ENCODE measurements at regions not wholly inside any gene's neighbourhood (a gene's known extent, or its start where the extent isn't known, plus 50 kb on each side); places are given as distances from the start of the nearest gene placed in this dataset.

DNA sequence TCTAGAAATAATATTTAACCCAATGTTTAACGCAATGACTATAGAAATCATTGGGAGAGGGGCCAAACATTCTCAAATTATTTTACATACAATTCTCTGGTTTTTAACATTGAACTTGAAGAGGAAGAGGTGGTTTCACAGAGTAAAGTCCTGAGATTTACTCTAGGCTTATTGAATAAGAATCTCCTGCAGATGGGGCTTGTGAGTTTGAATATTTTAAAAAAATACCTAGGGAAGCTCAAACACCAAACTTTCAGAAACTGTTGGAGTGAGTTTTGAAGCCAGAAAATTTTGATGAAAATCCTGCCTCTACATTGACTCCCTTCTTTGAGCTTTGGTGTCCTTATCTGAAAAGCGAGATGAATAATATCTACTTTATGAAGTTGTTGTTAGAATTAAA lies 906.6 kb downstream of the TUSC7 start:
- no peaks in the 10 kb centered on the region for H3K9me3 ChIP-seq
- no peaks in the 10 kb centered on the region for H3K4me1 ChIP-seq
- no peak for DNase-seq (ENCODE audit: extremely low spot score in 2 of 2)
- H3K27me3 ChIP-seq = no peaks in the 10 kb centered on the region
- intact Hi-C loops (cut with DNase I) = no loop called here
- H3K36me3 ChIP-seq = no peaks in the 10 kb centered on the region
- TF ChIP-seq, protein P1, sequence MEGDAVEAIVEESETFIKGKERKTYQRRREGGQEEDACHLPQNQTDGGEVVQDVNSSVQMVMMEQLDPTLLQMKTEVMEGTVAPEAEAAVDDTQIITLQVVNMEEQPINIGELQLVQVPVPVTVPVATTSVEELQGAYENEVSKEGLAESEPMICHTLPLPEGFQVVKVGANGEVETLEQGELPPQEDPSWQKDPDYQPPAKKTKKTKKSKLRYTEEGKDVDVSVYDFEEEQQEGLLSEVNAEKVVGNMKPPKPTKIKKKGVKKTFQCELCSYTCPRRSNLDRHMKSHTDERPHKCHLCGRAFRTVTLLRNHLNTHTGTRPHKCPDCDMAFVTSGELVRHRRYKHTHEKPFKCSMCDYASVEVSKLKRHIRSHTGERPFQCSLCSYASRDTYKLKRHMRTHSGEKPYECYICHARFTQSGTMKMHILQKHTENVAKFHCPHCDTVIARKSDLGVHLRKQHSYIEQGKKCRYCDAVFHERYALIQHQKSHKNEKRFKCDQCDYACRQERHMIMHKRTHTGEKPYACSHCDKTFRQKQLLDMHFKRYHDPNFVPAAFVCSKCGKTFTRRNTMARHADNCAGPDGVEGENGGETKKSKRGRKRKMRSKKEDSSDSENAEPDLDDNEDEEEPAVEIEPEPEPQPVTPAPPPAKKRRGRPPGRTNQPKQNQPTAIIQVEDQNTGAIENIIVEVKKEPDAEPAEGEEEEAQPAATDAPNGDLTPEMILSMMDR (IDR thresholded peaks at IDR 0.05) = no peak
- TF ChIP-seq POLR2A (IDR thresholded peaks at IDR 0.05) (no peak), POLR2AphosphoS5 (IDR thresholded peaks at IDR 0.05; ENCODE audit: insufficient read depth in 1 of 2, low read depth in 1 of 2) (no peak)
- H3K27ac ChIP-seq = no peak overlapping the region
- no peak overlapping the region for H3K4me3 ChIP-seq

DNA sequence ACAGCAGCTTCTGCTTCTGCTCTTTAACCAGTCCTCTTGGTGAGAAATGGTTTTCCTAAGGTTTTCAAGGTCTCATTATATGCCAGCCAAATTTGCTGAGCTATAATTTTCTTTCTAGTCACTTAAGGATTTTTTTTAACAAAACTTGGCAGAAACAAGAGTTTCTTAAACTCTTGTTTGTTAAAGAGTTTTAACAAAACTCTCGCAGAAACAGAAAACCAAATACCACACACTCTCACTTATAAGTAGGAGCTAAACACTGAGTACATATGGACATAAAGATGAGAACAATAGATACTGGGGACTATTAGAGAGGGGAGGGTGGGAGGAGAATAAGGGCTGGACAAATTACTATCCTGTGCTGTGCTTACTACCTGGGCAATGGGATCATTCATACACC lies 908.3 kb downstream of the TUSC7 start:
- intact Hi-C loops (cut with DNase I) = no loop called here
- no peak for TF ChIP-seq POLR2AphosphoS5 (IDR thresholded peaks at IDR 0.05; ENCODE audit: insufficient read depth in 1 of 2, low read depth in 1 of 2)
- TF ChIP-seq, protein P1 (IDR thresholded peaks at IDR 0.05) = no peak
- Histone ChIP-seq H3K4me1 (no peaks in the 10 kb centered on the region), H3K27me3 (no peaks in the 10 kb centered on the region), H3K27ac (no peak overlapping the region), H3K4me3 (no peak overlapping the region), H3K9me3 (no peaks in the 10 kb centered on the region), H3K36me3 (no peaks in the 10 kb centered on the region)
- DNase-seq (ENCODE audit: extremely low spot score in 2 of 2) = no peak

DNA sequence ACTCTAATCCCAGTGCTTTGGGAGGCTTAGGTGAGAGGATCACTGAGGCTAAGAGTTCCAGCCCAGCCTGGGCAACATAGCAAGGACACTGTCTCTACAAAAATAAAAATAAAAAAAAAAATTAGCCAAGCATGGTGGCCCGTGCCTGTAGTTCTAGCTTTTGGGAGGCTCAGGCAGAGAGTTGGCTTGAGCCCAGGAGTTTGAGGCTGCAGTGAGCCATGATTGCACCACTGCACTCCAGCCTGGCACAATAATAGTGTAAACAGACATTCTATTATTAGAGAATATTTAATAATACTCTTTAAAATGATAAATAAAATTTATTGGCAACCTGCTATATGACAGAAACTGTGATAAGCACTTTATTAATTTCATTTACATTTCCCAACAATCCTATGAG lies 908.9 kb downstream of the TUSC7 start:
- intact Hi-C loops (cut with DNase I) = no loop called here
- H3K36me3 ChIP-seq = no peaks in the 10 kb centered on the region
- H3K4me1 ChIP-seq = no peaks in the 10 kb centered on the region
- H3K27ac ChIP-seq = no peak overlapping the region
- no peaks in the 10 kb centered on the region for H3K9me3 ChIP-seq
- no peak overlapping the region for H3K4me3 ChIP-seq
- no peaks in the 10 kb centered on the region for H3K27me3 ChIP-seq
- no peak for DNase-seq (ENCODE audit: extremely low spot score in 2 of 2)
- TF ChIP-seq POLR2A (IDR thresholded peaks at IDR 0.05) (no peak), POLR2AphosphoS5 (IDR thresholded peaks at IDR 0.05; ENCODE audit: insufficient read depth in 1 of 2, low read depth in 1 of 2) (no peak)
- TF ChIP-seq, protein P1 (IDR thresholded peaks at IDR 0.05) = no peak

DNA sequence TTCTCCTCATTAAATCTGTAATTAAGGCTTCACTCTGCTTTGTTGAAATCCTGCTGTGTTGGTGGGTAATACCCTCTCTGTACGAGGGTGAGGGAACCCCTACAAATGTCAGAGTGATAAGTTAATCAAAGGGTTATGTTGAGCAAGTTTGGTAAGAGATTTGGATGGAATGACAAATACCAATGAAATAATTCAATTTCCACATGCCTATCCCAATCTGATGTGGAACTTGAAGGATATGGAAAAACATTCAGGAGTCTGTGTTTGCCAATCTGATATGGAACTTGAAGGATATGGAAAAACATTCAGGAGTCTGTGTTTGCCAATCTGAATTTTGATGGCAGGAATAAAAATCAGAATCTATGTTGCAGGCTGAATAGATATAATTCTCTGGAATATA lies 910.2 kb downstream of the TUSC7 start:
- intact Hi-C loops (cut with DNase I) = no loop called here
- no peak overlapping the region for H3K27ac ChIP-seq
- no peaks in the 10 kb centered on the region for H3K27me3 ChIP-seq
- no peak for TF ChIP-seq POLR2A (IDR thresholded peaks at IDR 0.05)
- TF ChIP-seq, protein P1 (IDR thresholded peaks at IDR 0.05) = no peak
- TF ChIP-seq POLR2AphosphoS5 (IDR thresholded peaks at IDR 0.05; ENCODE audit: insufficient read depth in 1 of 2, low read depth in 1 of 2) = no peak
- H3K4me3 ChIP-seq = no peak overlapping the region
- no peak for DNase-seq (ENCODE audit: extremely low spot score in 2 of 2)
- H3K4me1 ChIP-seq = no peaks in the 10 kb centered on the region
- H3K9me3 ChIP-seq = no peaks in the 10 kb centered on the region
- H3K36me3 ChIP-seq = no peaks in the 10 kb centered on the region

DNA sequence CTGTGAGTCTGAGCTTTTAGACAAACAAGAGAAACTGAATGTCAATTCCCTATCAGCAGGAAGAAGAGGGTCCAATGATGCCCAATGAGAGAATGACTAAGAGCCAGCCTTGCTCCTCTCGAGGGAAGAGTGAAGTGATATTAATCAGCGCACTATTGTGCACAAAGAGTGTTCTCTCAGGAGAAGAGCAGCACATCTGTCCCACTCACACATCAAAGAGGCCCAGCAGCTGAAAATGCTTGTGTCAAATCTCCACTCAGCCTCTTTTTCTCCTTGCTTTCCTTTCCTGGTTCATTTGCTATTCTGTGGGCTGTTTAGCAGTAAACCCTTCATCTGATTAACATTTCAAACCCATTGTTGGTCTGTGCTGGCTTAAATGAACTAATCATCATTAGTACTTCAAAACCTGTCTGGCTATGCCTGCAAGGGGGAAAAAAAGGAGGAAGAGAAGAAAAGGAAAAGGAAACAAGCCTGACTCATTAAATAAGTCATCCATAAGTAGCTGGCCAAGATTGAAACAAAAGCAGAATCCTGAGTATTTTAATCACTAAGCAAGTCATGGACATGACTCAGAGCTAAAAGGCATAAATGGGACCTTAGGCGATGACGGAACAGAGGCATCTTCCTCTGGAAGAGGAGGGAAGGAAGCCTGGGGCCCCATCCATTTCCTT lies 912.7 kb downstream of the TUSC7 start:
- no peak for DNase-seq (ENCODE audit: extremely low spot score in 2 of 2)
- Histone ChIP-seq H3K36me3 (no peaks in the 10 kb centered on the region), H3K4me1 (no peaks in the 10 kb centered on the region), H3K27ac (no peak overlapping the region), H3K27me3 (no peaks in the 10 kb centered on the region), H3K9me3 (no peaks in the 10 kb centered on the region), H3K4me3 (no peak overlapping the region)
- TF ChIP-seq POLR2A (IDR thresholded peaks at IDR 0.05) (no peak), POLR2AphosphoS5 (IDR thresholded peaks at IDR 0.05; ENCODE audit: insufficient read depth in 1 of 2, low read depth in 1 of 2) (no peak)
- TF ChIP-seq, protein P1 (IDR thresholded peaks at IDR 0.05) = no peak
- intact Hi-C loops (cut with DNase I) = no loop called here
